ENCODE measurements at regions not wholly inside any gene's neighbourhood (a gene's known extent, or its start where the extent isn't known, plus 50 kb on each side); places are given as distances from the start of the nearest gene placed in this dataset.
"Not testable (repeated sequence)": the region's sequence is repeated elsewhere in the genome, so short reads cannot be mapped to it uniquely, and the experiment has no call there.

DNA sequence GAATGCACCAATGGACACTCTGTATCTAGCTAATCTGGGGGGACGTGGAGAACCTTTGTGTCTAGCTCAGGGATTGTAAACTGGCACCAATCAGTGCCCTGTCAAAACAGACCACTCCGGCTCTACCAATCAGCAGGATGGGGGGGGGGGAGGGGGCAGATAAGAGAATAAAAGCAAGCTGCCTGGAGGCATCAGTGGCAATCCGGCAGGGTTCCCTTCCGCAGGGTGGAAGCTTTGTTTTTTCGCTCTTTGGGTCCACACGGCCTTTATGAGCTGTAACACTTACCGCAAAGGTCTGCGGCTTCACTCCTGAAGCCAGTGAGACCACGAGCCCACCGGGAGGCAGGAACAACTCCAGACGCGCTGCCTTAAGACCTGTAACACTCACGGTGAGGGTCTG is 827.1 kb downstream of the PLOD2 start:
- no peak for DNase-seq

DNA sequence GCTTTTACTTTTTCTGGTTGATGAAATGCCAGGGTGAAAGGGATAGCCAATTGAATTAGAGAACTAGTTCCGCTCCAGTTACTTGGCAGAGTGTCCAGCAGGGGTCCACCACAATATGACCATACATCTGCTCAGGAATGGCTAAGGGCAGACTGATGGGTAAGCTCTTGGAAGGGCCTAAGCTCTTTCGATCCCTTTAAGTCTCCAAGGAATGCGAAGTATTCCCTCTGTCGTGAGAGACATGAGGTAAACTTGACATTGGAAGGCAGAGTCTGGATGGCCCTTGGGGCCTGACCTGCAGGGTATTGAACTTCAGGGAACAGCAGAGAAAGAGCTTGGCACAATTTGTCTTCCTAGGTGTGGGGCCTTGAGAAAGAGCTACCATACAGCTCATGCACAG is 805.8 kb downstream of the PLOD2 start:
- DNase-seq = no peak

DNA sequence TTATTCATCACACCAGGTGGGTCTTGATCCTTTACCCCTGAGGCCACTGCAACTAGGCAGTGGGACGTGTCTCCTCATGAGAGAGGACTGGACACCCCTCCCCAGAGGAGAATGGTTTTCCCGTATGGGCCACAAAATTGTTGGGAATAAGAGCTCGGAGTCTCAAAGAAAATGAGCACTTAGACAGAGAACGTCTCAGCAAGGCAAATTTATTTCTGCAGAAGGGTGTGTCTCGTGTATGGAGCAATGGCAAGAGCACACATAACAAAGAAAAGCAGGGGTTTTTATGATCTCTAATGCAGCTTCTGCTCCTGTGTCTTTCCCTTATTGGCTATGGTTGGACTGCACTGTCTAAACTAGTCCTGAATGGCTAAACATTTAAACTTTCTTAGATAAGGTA is 803.5 kb downstream of the PLOD2 start:
- DNase-seq = no peak

DNA sequence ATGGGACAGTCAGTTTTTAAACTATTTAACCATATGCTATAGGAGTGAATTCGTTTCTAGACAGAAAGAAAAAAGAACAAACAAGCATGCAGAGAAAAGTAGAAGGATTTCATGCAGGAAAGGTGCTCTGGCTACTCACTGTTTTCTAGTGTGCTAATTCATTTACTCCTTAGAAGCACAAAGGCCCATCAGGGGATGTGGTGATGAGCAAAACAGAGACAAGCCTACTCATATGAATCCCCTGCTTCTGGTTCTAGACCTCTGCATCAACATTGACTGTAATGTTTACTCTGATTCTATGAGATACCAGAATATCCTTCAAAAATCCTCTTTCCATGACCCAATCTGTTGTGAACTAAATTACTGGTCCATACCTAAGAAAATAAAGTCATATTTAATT is 801.9 kb downstream of the PLOD2 start:
- DNase-seq = no peak

GRCh38 chr3:145368748-145369147 is 792.2 kb downstream of the PLOD2 start:
- DNase-seq = no peak

GRCh38 chr3:145370870-145371269 is 790.1 kb downstream of the PLOD2 start:
- no peak for DNase-seq

GRCh38 chr3:145377301-145377700 is 783.7 kb downstream of the PLOD2 start:
- no peak for DNase-seq

GRCh38 chr3:145383416-145383815 is 777.6 kb downstream of the PLOD2 start:
- DNase-seq = no peak

- DNase-seq = no peak
These were observed 776.7 kb downstream of the PLOD2 start for GRCh38 chr3:145384307-145384706.

DNA sequence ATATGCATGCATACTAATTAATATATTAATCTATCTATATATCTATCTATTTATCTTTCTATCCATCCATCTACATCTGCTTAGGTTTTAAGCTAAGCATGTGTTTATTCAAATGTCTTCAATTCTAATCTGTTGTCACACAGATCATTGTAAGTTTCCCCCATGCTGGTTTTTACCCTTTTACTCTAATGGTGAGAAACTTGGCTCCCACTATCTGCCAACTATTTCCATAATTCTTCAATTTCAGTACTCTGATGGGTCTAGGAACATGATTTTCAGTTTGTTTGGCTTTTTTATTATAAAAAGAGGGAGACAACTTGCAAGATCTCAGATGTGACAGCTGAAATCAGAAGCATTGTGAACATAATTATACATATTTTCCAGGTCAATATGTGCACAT is 773.8 kb downstream of the PLOD2 start:
- DNase-seq = no peak

DNA sequence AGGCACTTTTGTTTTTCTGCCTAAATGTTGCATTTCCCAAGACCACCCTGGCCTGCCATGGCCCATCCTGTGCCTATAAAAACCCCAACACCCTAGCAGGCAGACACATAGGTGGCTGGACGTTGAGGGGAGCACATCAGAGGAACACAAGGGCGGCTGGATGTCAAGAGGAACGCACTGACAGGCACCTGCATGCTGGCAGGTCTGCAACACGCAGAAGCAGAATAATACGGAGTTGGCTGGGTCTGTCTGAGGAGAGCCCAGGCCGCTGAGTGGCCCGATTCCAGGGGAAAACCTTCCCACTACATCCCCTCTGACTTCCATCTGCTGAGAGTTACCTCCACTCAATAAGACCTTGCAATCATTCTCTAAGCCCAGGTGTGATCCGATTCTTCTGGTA is 765.6 kb downstream of the PLOD2 start:
- DNase-seq = no peak

GRCh38 chr3:145411605-145412004 is 749.4 kb downstream of the PLOD2 start:
- no peak for DNase-seq

DNA sequence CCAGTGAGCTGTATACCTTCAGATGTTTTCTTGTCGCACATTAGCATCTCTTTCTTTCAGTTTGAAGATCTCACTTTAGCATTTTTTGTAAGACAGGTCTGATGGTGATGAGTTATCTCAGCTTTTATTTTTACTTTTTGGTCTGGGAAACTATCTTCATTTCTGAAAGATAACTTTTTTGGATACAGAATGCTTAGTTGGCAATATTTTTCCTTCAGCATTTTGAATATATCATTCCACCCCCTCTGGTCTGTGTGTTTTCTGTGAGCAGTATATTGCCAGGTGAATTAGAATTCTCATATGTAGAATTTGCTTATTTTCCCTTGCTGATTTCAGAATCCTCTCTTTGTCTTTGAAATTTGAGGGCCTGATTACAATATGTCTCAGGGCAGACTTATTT is 743.3 kb downstream of the PLOD2 start:
- DNase-seq = no peak

- DNase-seq = no peak
These were observed 738.4 kb downstream of the PLOD2 start for GRCh38 chr3:145422556-145422955.

DNA sequence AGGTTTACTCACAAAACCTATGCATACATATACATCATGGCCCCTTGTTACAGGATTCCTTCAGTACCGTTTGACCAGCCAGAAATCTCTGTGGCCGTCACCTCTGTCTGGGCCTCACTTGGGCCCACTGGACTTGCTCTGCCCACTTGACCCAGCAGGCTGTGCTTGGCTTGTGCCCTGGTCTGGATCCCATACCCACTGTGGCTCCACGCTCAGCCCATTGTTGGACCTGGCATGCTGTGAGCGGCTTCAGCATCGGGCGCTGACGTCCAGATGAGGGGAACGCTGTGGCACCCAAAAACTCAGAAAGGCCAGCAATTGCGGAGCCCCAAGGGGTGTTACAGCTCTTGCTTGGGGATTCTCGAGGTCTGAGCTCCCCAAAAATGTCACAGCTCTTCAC is 733.6 kb downstream of the PLOD2 start:
- DNase-seq = no peak

DNA sequence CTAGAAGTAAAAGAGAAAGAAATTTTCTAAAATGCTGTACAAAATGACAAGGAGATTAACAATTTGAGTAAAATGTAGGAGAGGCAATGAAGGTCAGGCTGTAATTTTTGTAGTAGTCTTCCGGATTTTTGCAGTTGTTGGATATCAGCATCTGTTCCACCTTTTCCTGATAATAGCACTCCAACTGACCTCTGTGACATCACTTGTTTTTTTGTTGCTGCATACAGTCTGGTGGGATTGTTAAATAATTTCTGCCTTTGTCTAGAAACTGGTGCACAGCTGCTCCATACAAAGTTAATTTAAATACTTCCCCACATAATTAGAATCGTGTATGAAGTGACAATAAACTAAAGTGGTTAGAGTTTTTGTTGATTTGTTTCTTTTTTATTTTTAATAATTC is 731.4 kb downstream of the PLOD2 start:
- no peak for DNase-seq

GRCh38 chr3:145448436-145448835 is 712.5 kb downstream of the PLOD2 start:
- no peak for DNase-seq

DNA sequence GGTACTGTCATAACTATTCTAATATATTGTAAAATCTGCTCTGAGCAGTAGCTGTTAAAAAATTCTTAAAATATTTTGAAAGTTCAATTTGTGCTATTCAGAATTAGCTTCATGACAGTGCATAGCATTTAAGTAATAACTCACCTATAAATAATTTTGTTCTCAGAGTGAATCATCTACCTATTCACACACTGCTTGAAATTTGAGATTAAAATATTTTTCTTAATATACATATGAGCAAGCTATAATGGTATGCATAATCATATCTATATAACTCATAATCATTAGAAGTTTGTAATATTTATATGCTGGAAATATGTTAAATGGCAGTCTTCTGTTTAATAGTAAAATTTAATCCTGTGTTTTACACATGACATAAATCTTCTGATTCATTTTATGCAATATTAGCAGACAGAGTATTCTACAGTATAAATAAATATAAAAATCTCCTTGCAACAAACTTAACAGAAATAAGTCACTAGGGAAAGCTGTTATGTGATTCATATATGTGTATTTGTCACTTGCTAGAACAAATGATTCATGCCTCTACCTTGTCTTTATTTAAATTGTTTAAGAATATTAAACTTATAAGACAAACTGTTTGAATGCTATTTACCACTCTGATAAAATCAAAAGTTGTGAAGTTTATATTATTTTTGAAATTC is 710.8 kb downstream of the PLOD2 start:
- DNase-seq = no peak

DNA sequence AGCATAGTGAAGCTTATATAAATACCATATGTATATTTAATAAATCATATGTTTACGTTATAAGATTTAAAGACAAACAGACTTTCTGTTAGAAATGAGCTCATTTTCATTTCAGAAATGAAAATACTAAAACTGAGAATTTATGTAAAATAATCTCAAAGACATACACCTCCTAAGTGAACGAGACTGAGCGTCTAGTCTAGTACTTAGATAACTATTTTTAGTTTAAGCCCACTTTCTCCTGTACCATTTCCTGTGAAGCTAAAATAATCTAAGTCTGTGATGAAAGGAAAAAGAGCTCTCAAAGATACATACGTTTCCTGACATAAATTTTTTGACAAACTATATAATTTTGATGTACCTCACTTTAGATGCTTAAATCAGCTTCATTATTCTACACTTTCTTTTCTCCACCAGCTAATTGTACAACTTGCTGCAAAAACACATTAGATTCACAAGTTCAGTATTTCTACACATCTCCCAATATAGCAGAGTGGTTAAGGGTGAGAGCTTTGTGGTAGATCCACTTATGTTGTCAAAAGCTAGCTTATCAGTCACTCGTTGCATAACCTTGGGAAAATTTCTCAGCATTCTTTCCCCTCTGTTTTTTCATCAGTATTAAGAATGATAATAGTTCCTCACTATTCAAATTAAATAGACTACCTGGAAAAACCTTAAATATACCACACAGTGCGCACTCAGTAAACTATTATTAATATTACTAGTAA is 703.0 kb downstream of the PLOD2 start:
- DNase-seq = no peak

DNA sequence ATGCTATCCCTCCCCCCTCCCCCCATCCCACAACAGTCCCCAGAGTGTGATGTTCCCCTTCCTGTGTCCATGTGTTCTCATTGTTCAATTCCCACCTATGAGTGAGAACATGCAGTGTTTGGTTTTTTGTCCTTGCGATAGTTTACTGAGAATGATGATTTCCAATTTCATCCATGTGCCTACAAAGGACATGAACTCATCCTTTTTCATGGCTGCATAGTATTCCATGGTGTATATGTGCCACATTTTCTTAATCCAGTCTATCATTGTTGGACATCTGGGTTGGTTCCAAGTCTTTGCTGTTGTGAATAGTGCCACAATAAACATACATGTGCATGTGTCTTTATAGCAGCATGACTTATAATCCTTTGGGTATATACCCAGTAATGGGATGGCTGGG is 701.3 kb downstream of the PLOD2 start:
- not testable (repeated sequence) for DNase-seq

DNA sequence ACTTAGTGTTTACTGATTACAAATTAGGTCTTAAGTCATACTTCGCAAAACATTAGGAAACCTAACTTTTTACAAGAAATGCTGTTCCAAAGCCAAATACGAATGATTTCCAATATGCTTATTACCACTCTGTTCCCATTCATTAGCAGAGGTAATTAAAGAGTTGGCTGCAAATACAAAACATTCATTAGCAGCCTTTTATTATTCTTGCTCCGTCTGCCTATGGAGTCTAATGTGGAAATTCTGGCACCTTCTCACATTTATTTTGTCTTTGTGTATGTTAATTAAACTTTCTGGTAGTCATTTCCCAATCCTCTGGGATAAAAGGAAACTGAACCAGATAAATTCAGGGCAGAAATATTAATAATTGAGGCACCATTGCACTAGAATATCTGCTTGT is 689.0 kb downstream of the PLOD2 start:
- no peak for DNase-seq

DNA sequence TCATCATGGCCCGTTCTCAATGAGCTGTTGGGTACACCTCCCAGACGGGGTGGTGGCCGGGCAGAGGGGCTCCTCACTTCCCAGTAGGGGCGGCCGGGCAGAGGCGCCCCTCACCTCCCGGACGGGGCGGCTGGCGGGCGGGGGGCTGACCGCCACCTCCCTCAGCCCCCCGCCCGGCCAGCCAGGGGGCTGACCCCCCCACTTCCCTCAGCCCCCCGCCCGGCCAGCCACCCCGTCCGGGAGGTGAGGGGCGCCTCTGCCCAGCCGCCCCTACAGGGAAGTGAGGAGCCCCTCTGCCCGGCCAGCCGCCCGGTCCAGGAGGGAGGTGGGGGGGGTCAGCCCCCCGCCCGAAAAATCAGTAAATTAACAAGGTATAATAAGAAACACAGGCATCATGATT is 678.2 kb downstream of the PLOD2 start:
- DNase-seq = not testable (repeated sequence)

DNA sequence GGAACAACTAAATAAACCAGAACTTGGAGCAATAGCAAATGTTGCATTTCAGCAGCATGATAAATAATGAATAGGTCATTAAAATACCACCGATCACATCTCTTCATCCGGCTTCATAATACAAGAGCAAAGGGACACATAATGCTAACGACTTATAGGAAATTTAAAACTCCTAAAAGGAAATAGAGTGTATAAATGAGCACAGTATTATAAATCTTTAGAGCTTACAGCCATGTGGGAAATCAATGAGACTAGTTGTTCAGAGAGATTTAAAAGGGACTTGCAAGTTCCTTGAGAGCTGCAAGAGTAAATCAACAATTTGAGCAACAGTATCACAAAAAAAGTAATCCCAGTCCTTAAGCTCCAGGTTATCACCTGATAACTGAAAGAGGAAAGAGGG is 677.0 kb downstream of the PLOD2 start:
- no peak for DNase-seq

DNA sequence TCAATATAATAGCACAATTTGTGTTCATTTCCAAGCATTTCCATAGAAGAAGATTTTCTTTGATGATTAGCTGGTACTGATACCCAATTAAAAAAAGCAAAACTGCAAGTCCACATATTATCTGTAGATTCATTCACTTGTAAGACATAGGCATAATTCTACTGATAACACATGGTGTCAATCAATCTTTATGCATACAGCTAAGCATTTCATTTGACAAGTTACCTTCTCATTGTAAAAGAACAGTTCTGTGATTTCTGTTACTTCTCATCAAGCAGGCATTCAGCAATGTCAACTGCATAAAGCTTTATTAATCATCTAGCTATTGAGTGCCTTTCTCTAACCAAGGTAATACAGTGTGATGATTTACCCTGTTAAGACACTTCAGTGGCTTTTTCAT is 672.0 kb downstream of the PLOD2 start:
- DNase-seq = no peak

All from CD4-positive, alpha-beta T cell treated with Interleukin-21 for 1 hour (primary cell).